WERI-Rb-1 (cell line): ENCODE measurements at regions not wholly inside any gene's neighbourhood (a gene's known extent, or its start where the extent isn't known, plus 50 kb on each side); places are given as distances from the start of the nearest gene placed in this dataset.

Experiments used
- DNase-seq: peaks from one replicate; pipeline ENCODE4 v3.0.0-alpha.2; 2020
- H3K27ac ChIP-seq: fragments of 250-450 bp; sonication (Bioruptor Pico); 2 replicates; pipeline ENCODE4 v1.5.1; 2020; ENCODE audit warnings: mild to moderate bottlenecking, moderate library complexity
- H3K27me3 ChIP-seq: fragments of 250-450 bp; sonication (Bioruptor Pico); 2 replicates; pipeline ENCODE4 v1.5.1; 2021; ENCODE audit warnings: mild to moderate bottlenecking, low read depth, moderate library complexity; ENCODE audit not compliant: insufficient read depth, severe bottlenecking
- H3K36me3 ChIP-seq: fragments of 250-450 bp; sonication (Bioruptor Pico); 2 replicates; pipeline ENCODE4 v1.5.1; 2020; ENCODE audit warnings: mild to moderate bottlenecking, moderate library complexity
- H3K4me3 ChIP-seq: 2 replicates; pipeline ENCODE4 v1.5.1; 2011; ENCODE audit warnings: low read depth, mild to moderate bottlenecking, control low read depth, low read length
- H3K9me3 ChIP-seq: fragments of 250-450 bp; sonication (Bioruptor Pico); 2 replicates; pipeline ENCODE4 v1.5.1; 2021; ENCODE audit warnings: mild to moderate bottlenecking, moderate library complexity; ENCODE audit not compliant: severe bottlenecking
- CTCF ChIP-seq: IDR thresholded peaks from 2 replicates; pipeline ENCODE4 v1.5.1; 2011; ENCODE audit warnings: low read depth, mild to moderate bottlenecking, control low read depth, inconsistent platforms, low read length

- TF ChIP-seq CTCF = no peak
- Histone ChIP-seq H3K36me3 (no peaks in the 10 kb centered on the region), H3K9me3 (no peaks in the 10 kb centered on the region), H3K27ac (no peak overlapping the region), H3K27me3 (peaks cover 31% of the 10 kb centered on the region), H3K4me3 (no peak overlapping the region)
- no peak for DNase-seq
Measured at GRCh38 chr5:8695902-8696845, 827.2 kb downstream of the MTRR start.

- H3K9me3 ChIP-seq = no peaks in the 10 kb centered on the region
- no peak for TF ChIP-seq CTCF
- no peak overlapping the region for H3K4me3 ChIP-seq
- peaks cover 25% of the 10 kb centered on the region for H3K27me3 ChIP-seq
- no peaks in the 10 kb centered on the region for H3K36me3 ChIP-seq
- DNase-seq = no peak
- H3K27ac ChIP-seq = no peak overlapping the region
Measured at GRCh38 chr5:8700222-8700621, 831.3 kb downstream of the MTRR start.

GRCh38 chr5:8700671-8701070, 831.7 kb downstream of the MTRR start:
- H3K36me3 ChIP-seq = no peaks in the 10 kb centered on the region
- no peak overlapping the region for H3K4me3 ChIP-seq
- H3K9me3 ChIP-seq = no peaks in the 10 kb centered on the region
- no peak overlapping the region for H3K27ac ChIP-seq
- no peak for TF ChIP-seq CTCF
- DNase-seq = no peak
- H3K27me3 ChIP-seq = peaks cover 21% of the 10 kb centered on the region

- H3K4me3 ChIP-seq = no peak overlapping the region
- DNase-seq = no peak
- TF ChIP-seq CTCF = no peak
- peaks cover 20% of the 10 kb centered on the region for H3K27me3 ChIP-seq
- H3K9me3 ChIP-seq = no peaks in the 10 kb centered on the region
- no peak overlapping the region for H3K27ac ChIP-seq
- H3K36me3 ChIP-seq = no peaks in the 10 kb centered on the region
Measured at GRCh38 chr5:8701251-8701650, 832.3 kb downstream of the MTRR start.

GRCh38 chr5:8710426-8710930, 835.4 kb downstream of the SEMA5A start:
- Histone ChIP-seq H3K4me3 (no peak overlapping the region), H3K9me3 (peaks cover 4% of the 10 kb centered on the region), H3K36me3 (no peaks in the 10 kb centered on the region), H3K27me3 (peaks cover 6% of the 10 kb centered on the region), H3K27ac (no peak overlapping the region)
- DNase-seq = no peak
- no peak for TF ChIP-seq CTCF
